Epithelial cell of proximal tubule (primary cell): ENCODE measurements at regions not wholly inside any gene's neighbourhood (a gene's known extent, or its start where the extent isn't known, plus 50 kb on each side); places are given as distances from the start of the nearest gene placed in this dataset.

Source experiments
- DNase-seq: peaks from one replicate; pipeline ENCODE4 v3.0.0-alpha.2; 2011; ENCODE audit warnings: low read depth
- H3K4me3 ChIP-seq: 2 replicates; pipeline ENCODE4 v1.5.1; 2011; ENCODE audit warnings: low read depth, mild to moderate bottlenecking, low read length
- CTCF ChIP-seq: conservative IDR thresholded peaks from 2 replicates; pipeline ENCODE4 v1.5.1; 2012; ENCODE audit warnings: low read depth, mild to moderate bottlenecking, low read length

DNA sequence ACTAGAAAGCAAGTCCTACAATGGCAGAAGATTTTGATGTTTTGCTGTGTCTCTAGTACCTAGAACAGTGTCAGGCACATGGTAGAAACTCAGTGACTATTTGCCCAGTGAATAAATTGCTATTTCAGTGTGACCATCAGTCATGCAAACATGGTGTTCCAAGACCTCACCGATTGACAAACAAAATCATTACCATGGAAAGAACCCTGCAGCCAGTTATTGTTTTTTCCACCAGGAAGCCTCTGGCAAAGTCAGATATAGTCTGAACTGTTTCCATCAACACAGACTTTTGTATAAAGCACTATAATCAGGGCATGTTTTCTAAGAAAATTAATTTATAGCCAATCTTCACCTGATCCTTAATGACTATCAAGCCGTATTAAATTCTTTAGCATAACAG lies 97.3 kb upstream of the RASSF8 start:
- DNase-seq: no peak
- no peak overlapping the region for H3K4me3 ChIP-seq
- no peak for TF ChIP-seq CTCF

DNA sequence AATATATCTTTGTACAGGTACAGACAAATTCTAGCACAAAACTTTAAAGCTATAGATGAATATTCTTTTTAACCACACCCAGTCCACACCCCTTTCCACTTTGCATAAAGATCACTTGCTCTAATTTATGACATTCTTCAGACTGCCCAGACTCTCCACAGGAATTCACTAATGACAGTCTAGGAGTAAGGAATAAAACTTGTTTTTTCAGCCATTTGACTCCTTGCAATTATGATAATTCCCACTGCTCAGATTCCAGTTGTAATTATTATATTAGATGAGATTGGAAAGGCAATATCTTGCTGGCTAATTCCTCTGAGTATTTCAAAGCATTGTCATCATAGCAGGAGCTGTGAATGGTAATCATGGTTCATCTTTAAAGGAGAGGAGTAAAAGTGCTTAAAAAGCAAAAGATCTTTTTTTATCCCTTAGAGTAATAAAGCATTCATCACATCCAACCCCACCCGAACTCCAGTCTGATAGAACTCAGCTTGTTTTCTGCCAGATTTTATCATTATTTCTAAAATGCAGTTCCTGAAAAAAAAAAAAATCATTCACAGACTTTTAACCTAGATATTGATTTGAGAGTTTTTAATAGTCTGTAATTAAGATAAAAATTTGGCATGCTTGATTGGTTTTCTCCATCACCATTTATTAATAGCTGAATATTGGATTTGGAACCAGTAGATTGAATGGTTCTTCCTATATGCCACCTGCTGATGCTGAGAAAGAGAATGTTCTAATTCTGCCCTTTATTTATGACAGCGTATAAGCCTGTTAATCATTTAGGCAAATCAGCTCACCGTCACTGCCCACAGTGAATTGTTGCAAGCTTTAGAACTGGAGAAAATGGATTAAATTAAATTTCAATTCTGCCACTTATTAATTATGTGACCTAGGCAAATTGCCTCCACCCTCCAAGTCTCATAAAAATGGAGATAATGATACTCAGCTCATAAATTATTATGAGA lies 93.9 kb upstream of the RASSF8 start:
- no peak for TF ChIP-seq CTCF
- no peak for DNase-seq
- H3K4me3 ChIP-seq: no peak overlapping the region

DNA sequence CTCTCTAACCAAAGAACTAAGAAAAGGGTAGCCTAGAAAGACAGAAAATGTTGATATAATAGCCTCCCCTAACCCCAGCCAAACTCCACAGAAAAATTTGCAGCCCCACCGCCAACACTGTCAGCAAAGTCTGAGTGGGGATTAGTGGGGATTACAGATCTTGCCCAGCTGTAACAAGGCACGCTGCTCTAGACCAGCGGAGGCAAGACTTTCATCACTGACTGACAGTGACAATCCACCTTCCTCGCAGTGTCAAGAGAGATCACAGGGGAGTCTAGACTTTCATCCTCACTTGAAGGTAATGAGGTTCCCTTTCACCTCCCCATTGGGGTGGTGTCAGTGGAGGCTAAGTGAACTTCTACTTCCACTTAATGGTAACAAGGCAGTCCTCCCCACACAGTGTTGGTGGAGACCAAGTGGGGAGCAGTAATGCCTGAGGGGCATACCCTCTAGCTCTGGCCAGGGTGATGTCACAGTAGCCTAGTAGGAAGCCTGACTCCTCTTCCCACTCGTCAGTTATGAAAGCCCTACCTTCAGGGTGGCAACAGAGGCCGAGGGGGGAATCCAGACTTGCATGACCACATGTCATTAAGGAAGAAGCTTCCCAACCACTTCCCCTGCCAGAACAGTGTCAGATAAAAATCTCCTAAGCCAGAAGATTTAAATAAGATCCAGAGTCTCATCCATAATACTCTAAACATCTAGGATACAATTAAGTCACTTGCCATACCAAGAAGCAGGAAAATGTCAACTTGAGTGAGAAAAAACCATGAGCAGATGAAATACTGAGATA lies 91.7 kb upstream of the RASSF8 start:
- DNase-seq: no peak
- no peak for TF ChIP-seq CTCF
- no peak overlapping the region for H3K4me3 ChIP-seq

DNA sequence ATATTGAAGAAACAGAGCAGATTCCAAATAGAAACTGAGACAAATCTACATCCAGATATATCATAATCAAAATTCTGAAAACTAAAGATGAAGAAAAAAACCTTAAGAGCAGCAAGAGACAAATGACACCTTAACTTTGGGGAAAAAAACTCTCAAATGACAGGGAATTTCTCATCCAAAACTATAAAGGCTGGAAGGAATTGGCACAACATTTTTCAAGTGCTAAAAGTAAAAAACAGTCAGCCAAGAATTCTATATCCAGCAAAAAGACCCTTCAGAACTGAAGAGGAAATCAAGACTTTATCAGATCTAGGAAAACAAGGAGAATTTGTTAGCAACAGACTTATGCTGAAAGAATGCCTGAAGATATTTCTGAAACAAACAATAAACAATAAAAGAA lies 90.3 kb upstream of the RASSF8 start:
- no peak overlapping the region for H3K4me3 ChIP-seq
- TF ChIP-seq CTCF: no peak
- no peak for DNase-seq

GRCh38 chr12:25872137-25872536 lies 86.3 kb upstream of the RASSF8 start:
- DNase-seq: no peak

DNA sequence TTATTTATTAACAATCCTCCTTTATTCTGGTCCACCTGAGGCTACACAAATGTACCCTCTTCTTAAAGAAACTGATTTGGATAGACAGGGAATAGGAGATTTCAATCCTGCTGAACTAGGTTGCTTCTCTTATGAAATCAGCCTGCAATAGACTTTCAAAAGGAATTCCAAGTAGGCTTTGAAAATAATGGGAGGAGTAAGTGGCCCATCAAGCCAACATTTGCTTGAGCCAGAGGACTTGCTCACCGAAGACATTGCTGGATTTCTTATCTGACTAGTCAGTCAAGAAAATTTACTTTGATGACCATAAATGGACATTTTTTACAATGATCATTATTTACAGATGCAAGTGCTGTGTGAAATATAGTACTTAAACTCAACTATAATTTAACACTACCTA lies 82.8 kb upstream of the RASSF8 start:
- DNase-seq: no peak
- TF ChIP-seq CTCF: no peak
- no peak overlapping the region for H3K4me3 ChIP-seq

More at GRCh38 chr12:25872137-25872536, 86.3 kb upstream of the RASSF8 start:
- H3K4me3 ChIP-seq: no peak overlapping the region
- no peak for TF ChIP-seq CTCF
